Brain microvascular endothelial cell (primary cell): ENCODE measurements at regions not wholly inside any gene's neighbourhood (a gene's known extent, or its start where the extent isn't known, plus 50 kb on each side); places are given as distances from the start of the nearest gene placed in this dataset.

Experiments used
- DNase-seq: peaks from one replicate; pipeline ENCODE4 v3.0.0-alpha.2; 2020
- H3K27ac ChIP-seq: fragments of 250-450 bp; sonication (Bioruptor Pico); 2 replicates; pipeline ENCODE4 v1.5.1; 2020; ENCODE audit warnings: mild to moderate bottlenecking, moderate library complexity
- H3K27me3 ChIP-seq: fragments of 250-450 bp; sonication (Bioruptor Pico); replicated peaks from 2 replicates; pipeline ENCODE4 v1.5.1; 2020; ENCODE audit warnings: mild to moderate bottlenecking
- H3K36me3 ChIP-seq: fragments of 250-450 bp; sonication (Bioruptor Pico); replicated peaks from 2 replicates; pipeline ENCODE4 v1.5.1; 2020; ENCODE audit warnings: mild to moderate bottlenecking
- H3K4me3 ChIP-seq: 2 replicates; pipeline ENCODE4 v1.5.1; 2011; ENCODE audit warnings: low read depth, mild to moderate bottlenecking, control low read depth, low read length, moderate library complexity
- in situ Hi-C: cut with HindIII; loops from 2 replicates; pipeline ENCODE4 v1.10.0; 2017; ENCODE audit warnings: low sequenced_read_pairs, low pct_ligation_motif_present
- TF ChIP-seq, protein P1 (sequence below): IDR thresholded peaks from 2 replicates; pipeline ENCODE4 v1.5.1; 2011; ENCODE audit warnings: low read depth, mild to moderate bottlenecking, moderate library complexity, low read length, control low read depth, inconsistent platforms; ENCODE audit errors: missing control alignments

DNA sequence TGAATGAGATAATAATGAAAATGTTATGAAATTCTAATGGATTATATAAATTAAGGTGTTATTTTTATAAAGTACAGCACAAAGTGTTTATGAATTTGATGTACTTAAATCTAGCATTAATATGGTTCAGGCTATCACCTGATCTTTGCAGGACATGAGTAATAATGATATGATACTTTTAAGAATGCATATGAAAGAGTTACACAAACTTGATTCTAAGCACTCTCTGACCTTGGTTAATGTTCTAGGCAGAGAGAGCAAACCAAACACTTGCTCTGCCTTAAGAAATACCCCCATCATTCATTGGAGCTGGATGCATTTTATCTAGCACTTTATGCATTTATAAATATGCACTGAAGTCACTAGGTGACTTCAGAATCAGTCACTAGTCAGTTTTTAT is 942.2 kb upstream of the CDH8 start:
- no peak overlapping the region for H3K27ac ChIP-seq
- no peak for DNase-seq

DNA sequence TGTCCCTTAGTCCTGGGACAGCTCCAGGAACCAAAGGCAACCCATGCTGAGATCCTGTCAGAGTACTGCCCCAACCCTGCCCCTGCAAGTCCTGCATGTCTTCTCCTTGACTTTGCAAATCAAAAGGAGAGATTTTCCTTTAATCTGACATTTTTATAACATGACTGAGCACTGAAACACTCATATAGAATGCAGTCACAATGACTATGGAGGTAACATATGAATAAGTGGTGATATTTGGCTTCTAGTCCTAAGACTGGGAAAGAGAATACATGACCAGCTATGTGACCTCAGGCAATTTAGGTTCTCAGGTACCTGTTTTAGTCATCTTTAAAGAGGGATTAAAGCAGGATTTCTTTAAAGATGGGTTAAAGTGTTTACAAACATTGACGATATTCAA is 941.6 kb upstream of the CDH8 start:
- Histone ChIP-seq H3K27me3 (no peaks in the 10 kb centered on the region), H3K27ac (no peak overlapping the region), H3K36me3 (no peaks in the 10 kb centered on the region), H3K4me3 (no peak overlapping the region)
- no peak for DNase-seq
- TF ChIP-seq, protein P1, sequence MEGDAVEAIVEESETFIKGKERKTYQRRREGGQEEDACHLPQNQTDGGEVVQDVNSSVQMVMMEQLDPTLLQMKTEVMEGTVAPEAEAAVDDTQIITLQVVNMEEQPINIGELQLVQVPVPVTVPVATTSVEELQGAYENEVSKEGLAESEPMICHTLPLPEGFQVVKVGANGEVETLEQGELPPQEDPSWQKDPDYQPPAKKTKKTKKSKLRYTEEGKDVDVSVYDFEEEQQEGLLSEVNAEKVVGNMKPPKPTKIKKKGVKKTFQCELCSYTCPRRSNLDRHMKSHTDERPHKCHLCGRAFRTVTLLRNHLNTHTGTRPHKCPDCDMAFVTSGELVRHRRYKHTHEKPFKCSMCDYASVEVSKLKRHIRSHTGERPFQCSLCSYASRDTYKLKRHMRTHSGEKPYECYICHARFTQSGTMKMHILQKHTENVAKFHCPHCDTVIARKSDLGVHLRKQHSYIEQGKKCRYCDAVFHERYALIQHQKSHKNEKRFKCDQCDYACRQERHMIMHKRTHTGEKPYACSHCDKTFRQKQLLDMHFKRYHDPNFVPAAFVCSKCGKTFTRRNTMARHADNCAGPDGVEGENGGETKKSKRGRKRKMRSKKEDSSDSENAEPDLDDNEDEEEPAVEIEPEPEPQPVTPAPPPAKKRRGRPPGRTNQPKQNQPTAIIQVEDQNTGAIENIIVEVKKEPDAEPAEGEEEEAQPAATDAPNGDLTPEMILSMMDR: no peak
- in situ Hi-C loops: no loop called here

More for the DNA sequence above, 942.2 kb upstream of the CDH8 start:
- no peak overlapping the region for H3K4me3 ChIP-seq
- no peaks in the 10 kb centered on the region for H3K27me3 ChIP-seq
- TF ChIP-seq, protein P1: no peak
- no peaks in the 10 kb centered on the region for H3K36me3 ChIP-seq
- in situ Hi-C loops: no loop called here

DNA sequence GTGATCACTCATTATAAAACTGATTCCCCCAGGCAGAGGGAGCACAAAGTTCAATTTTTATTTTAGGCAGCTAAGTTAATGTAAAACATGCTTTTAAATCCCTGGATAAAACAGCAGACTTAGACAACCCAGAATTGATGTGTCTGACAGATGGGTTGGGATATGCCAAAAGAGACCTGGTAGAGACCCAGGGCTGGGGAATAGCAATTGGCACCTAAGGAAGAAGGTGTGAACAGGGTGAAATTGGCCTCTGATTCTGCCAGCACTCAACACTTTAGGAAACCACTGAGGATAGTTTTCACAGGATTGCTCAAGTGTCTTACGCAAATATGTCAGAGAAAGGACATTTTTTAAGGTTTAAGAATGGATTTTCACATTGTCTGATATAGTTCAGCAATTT is 938.2 kb upstream of the CDH8 start:
- no peaks in the 10 kb centered on the region for H3K27me3 ChIP-seq
- in situ Hi-C loops: no loop called here
- TF ChIP-seq, protein P1: no peak
- no peaks in the 10 kb centered on the region for H3K36me3 ChIP-seq
- no peak overlapping the region for H3K27ac ChIP-seq
- no peak overlapping the region for H3K4me3 ChIP-seq
- no peak for DNase-seq

DNA sequence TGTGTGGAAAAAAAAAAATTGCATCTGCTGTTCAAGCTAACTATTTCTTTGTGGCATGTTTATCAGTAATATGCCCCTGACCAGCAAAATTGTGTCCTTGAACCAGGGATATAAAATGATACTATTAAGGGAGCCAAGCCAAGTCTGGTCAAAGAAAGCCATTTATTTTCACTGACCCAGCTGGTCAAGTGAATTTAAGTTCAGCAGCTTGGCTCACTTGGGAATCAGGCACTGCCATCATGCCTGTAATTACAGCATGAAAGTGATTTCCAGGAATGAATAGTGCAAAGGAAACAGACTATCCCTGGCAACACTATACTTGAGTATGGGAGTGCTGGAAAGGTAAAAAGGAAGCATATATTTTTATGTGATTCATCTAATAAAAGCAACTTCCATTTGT is 934.6 kb upstream of the CDH8 start:
- H3K4me3 ChIP-seq: no peak overlapping the region
- H3K27me3 ChIP-seq: no peaks in the 10 kb centered on the region
- H3K36me3 ChIP-seq: no peaks in the 10 kb centered on the region
- TF ChIP-seq, protein P1: no peak
- in situ Hi-C loops: no loop called here
- no peak overlapping the region for H3K27ac ChIP-seq
- no peak for DNase-seq

DNA sequence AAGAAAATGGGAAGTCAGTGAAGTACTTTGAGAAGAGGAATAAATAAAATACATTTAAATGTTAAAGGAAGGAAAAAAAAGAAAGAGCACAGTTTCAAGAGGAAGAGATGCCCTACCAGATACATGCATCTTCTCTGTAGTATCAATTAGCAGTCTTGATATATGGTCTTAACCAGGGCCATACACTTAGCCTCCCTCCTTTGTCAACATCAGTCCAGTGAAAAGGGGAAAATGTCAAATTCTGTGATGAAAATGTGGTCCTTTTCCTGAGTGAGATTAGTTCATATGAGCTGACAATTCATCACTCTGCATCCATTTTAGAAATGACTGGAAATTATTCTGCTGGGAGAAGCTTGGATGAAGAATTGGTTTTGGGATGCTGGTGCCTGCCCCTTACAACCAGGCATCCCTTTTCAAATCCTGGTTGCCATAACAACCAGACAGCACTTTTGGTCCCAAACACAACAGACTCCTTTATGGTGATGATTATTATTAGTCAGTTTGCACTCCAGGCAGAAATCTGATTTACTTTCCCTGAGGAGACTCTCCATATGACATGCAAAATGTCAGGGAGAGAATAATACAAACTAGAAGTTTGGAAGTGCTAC is 933.6 kb upstream of the CDH8 start:
- in situ Hi-C loops: no loop called here
- no peak overlapping the region for H3K27ac ChIP-seq
- TF ChIP-seq, protein P1: no peak

DNA sequence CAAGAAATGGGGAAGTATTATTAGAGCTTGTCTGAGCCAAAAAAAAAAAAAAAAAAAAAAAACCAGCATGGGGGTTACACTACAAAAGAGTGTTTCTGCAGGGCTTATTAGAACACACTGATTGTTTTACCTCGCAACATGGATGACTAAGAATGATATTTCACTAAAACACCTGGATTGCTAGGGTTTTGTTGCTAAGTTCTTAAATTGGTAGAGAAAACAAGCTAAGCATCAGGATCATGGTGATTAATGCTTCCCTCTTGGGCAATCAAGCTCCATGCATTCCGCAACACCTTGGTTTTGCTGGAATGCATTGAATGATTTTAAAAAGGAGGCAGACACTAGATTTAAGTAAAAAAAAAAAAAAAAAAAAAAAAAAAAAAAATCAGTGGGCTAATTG is 931.4 kb upstream of the CDH8 start:
- TF ChIP-seq, protein P1: no peak
- H3K4me3 ChIP-seq: no peak overlapping the region
- DNase-seq: no peak
- H3K36me3 ChIP-seq: no peaks in the 10 kb centered on the region
- in situ Hi-C loops: no loop called here
- no peak overlapping the region for H3K27ac ChIP-seq
- no peaks in the 10 kb centered on the region for H3K27me3 ChIP-seq

More for the DNA sequence above, 933.6 kb upstream of the CDH8 start:
- Histone ChIP-seq H3K27me3 (no peaks in the 10 kb centered on the region), H3K36me3 (no peaks in the 10 kb centered on the region), H3K4me3 (no peak overlapping the region)
- DNase-seq: no peak
